B cell (primary cell): ENCODE measurements at regions not wholly inside any gene's neighbourhood (a gene's known extent, or its start where the extent isn't known, plus 50 kb on each side); places are given as distances from the start of the nearest gene placed in this dataset.

Experiments used
- ATAC-seq: fragments of 200-7000 bp; cut with Tn5 transposase; one replicate; pipeline ENCODE4 v1.10.0; 2021; ENCODE audit warnings: low read depth, mild to moderate bottlenecking, moderate number of reproducible peaks, moderate library complexity
- CTCF ChIA-PET: fragments of 350-600 bp; sonication (Branson Sonifier 250); formaldehyde crosslinking; loops from one replicate; lab custom pipeline; 2021; ENCODE audit warnings: antibody characterized with exemption, inconsistent platforms; lab: Charles Lee
- POLR2A ChIA-PET: fragments of 350-600 bp; sonication (Branson Sonifier 250); formaldehyde crosslinking; loops from one replicate; lab custom pipeline; 2021; ENCODE audit warnings: antibody characterized with exemption; lab: Charles Lee
- DNase-seq: peaks from one replicate; pipeline ENCODE4 v3.0.0; 2013
- H2AFZ ChIP-seq: 2 replicates; pipeline ENCODE4 v1.6.1; 2012; ENCODE audit warnings: mild to moderate bottlenecking, low read depth, low read length; ENCODE audit not compliant: insufficient read depth, poor library complexity, severe bottlenecking
- H3K27ac ChIP-seq, 2 donors: 1 replicate in 1 of 2; 2 replicates in 1 of 2; pipeline ENCODE4 v1.5.1; 2012 to 2013; ENCODE audit warnings: low read length in 2 of 2, mild to moderate bottlenecking in 2 of 2, moderate library complexity in 1 of 2
- H3K27me3 ChIP-seq, 4 experiments: fragments of 200-600 bp in 1 of 4; sonication (generic) in 1 of 4; replicated peaks in 1 of 4; 1 replicate in 2 of 4; 2 replicates in 2 of 4; pipeline versions ENCODE4 v1.6.1 to v1.7.0; 2013 to 2016; ENCODE audit warnings: low read length in 3 of 4, mild to moderate bottlenecking in 2 of 4, mixed read lengths in 1 of 4, moderate library complexity in 1 of 4; ENCODE audit not compliant: insufficient read depth in 4 of 4, control insufficient read depth in 3 of 4; ENCODE audit errors: control extremely low read depth in 1 of 4
- H3K36me3 ChIP-seq, 2 experiments: replicated peaks in 1 of 2; 1 replicate in 1 of 2; 2 replicates in 1 of 2; pipeline versions ENCODE4 v1.6.1 to v1.7.1; 2013; ENCODE audit warnings: low read length in 1 of 2; ENCODE audit not compliant: insufficient read depth in 2 of 2, control insufficient read depth in 1 of 2; ENCODE audit errors: control extremely low read depth in 1 of 2, extremely low read depth in 1 of 2
- H3K4me1 ChIP-seq, 2 donors: fragments of 200-600 bp in 1 of 2; sonication (generic) in 1 of 2; 1 replicate in 1 of 2; 2 replicates in 1 of 2; pipeline versions ENCODE4 v1.5.1 to v1.6.1; 2013 to 2017; ENCODE audit warnings: low read length in 2 of 2; ENCODE audit not compliant: control insufficient read depth in 2 of 2, insufficient read depth in 2 of 2
- H3K4me2 ChIP-seq: replicated peaks from 2 replicates; pipeline ENCODE3; 2012; ENCODE audit warnings: mild to moderate bottlenecking, low read depth, low read length; ENCODE audit not compliant: poor library complexity, severe bottlenecking
- H3K4me3 ChIP-seq, 5 experiments: fragments of 200-600 bp in 1 of 5; sonication (generic) in 1 of 5; 1 replicate in 3 of 5; 2 replicates in 2 of 5; pipeline versions ENCODE4 v1.5.1 to v1.7.0; 2011 to 2016; ENCODE audit warnings: low read length in 4 of 5, mild to moderate bottlenecking in 4 of 5, low read depth in 2 of 5, control low read depth in 1 of 5, moderate library complexity in 1 of 5; ENCODE audit not compliant: insufficient read depth in 1 of 5; ENCODE audit errors: control extremely low read depth in 1 of 5, extremely low read depth in 1 of 5
- H3K79me2 ChIP-seq: fragments of 200-600 bp; sonication (generic); one replicate; pipeline ENCODE4 v1.6.0; 2016; ENCODE audit warnings: low read length; ENCODE audit not compliant: control insufficient read depth, insufficient read depth
- H3K9ac ChIP-seq: fragments of 200-600 bp; sonication (generic); 2 replicates; pipeline ENCODE4 v1.6.1; 2017; ENCODE audit warnings: mild to moderate bottlenecking, low read length, moderate library complexity
- H3K9me3 ChIP-seq, 3 donors: one replicate each; pipeline versions ENCODE4 v1.6.1 to v1.7.1; 2013; ENCODE audit warnings: low read length in 2 of 3; ENCODE audit not compliant: control insufficient read depth in 2 of 3, insufficient read depth in 1 of 3; ENCODE audit errors: control extremely low read depth in 1 of 3
- H4K20me1 ChIP-seq: 2 replicates; pipeline ENCODE4 v1.6.0; 2012; ENCODE audit warnings: mild to moderate bottlenecking, low read length; ENCODE audit not compliant: insufficient read depth, control insufficient read depth, poor library complexity, severe bottlenecking
- H3K27ac Mint-ChIP-seq: one replicate; pipeline ENCODE4 v1.8.0; 2021; ENCODE audit warnings: mixed read lengths
- H3K27me3 Mint-ChIP-seq: one replicate; pipeline ENCODE4 v1.8.0; 2021; ENCODE audit warnings: mixed read lengths
- H3K4me1 Mint-ChIP-seq: one replicate; pipeline ENCODE4 v1.8.0; 2021; ENCODE audit warnings: mixed read lengths
- H3K4me3 Mint-ChIP-seq: one replicate; pipeline ENCODE4 v1.8.0; 2021; ENCODE audit warnings: mixed read lengths
- H3K9me3 Mint-ChIP-seq: one replicate; pipeline ENCODE4 v1.8.0; 2022; ENCODE audit warnings: mixed read lengths; ENCODE audit not compliant: insufficient read depth
- CTCF ChIP-seq: fragments of 200-600 bp; IDR thresholded peaks from one replicate; pipeline ENCODE4 v1.8.0; 2022; ENCODE audit warnings: antibody characterized with exemption, mild to moderate bottlenecking
- EZH2 ChIP-seq: IDR thresholded peaks from 2 replicates; pipeline ENCODE4 v1.6.1; 2012; ENCODE audit warnings: borderline replicate concordance, low read depth, mild to moderate bottlenecking, moderate library complexity, low read length; ENCODE audit not compliant: insufficient read depth, poor library complexity, severe bottlenecking
- WGBS: methylation state at CpG from one replicate; pipeline ENCODE4 v1.1.5; 2013; ENCODE audit warnings: missing lambda C conversion rate; ENCODE audit not compliant: insufficient coverage; 5-methylcytosine and 5-hydroxymethylcytosine counted together
- intact Hi-C: fragments of 100-400 bp; cut with micrococcal nuclease; formaldehyde crosslinking; loops from one replicate; pipeline ENCODE4 v1.10.0; 2022

GRCh38 chr3:13197795-13198194, 124.6 kb upstream of the IQSEC1 start:
- no peak overlapping the region for H2AFZ ChIP-seq
- peaks cover 14 to 16% of the 10 kb centered on the region in 2 donors for H3K4me1 ChIP-seq
- POLR2A ChIA-PET, result interaction anchor here (0.9 kb wide), 1 partner anchor 87 kb away, joined by 4 read pairs; no protein-coding TSS in a partner anchor
- DNase-seq (no peak), ATAC-seq (no peak)
- WGBS, result 96% methylated on average over 5 of the region's 13 CpGs
- Mint-ChIP-seq H3K27ac (peak overlapping the region; percentile 2), H3K4me3 (no peak overlapping the region), H3K4me1 (peaks cover 24% of the 10 kb centered on the region), H3K9me3 (no peaks in the 10 kb centered on the region), H3K27me3 (peaks cover 36% of the 10 kb centered on the region)
- no peak overlapping the region for H3K4me3 ChIP-seq
- H3K27me3 ChIP-seq, result peaks cover 0 to 28% (median 1%) of the 10 kb centered on the region in 4 experiments
- H3K9me3 ChIP-seq, result peaks cover 0 to 6% (median 0%) of the 10 kb centered on the region in 3 donors
- CTCF ChIA-PET, result interaction anchor here (1.1 to 2.6 kb wide), 2 partner anchors 106 to 255 kb away, joined by 3 to 11 read pairs; no protein-coding TSS in a partner anchor
- TF ChIP-seq CTCF, result no peak
- no peak for TF ChIP-seq EZH2
- H3K9ac ChIP-seq, result no peak overlapping the region
- H3K79me2 ChIP-seq, result no peaks in the 10 kb centered on the region
- no peak overlapping the region for H3K27ac ChIP-seq
- H4K20me1 ChIP-seq, result no peaks in the 10 kb centered on the region
- intact Hi-C loops, result no loop called here
- no peak overlapping the region for H3K4me2 ChIP-seq
- no peaks in the 10 kb centered on the region for H3K36me3 ChIP-seq

DNA sequence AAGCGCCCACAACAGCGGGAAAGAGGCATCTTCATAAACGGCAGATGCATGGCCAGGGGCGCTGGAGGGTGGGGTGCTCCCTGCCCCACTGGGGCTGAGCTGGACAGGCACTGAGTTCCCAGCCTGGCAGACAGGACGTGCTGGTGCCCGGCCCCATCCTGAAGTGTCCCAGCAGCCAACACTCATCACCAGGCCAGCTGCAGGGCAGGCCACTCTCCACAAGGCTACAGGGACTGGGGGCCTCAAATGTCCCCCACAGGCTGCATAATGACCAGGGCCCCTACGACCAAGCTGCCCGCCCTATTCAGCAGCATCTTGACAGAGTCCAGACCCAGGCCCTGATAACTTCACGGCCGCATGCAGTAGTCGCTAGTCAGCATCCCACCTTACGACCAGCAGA, 124.1 kb upstream of the IQSEC1 start:
- 96% methylated on average over 12 of the region's 12 CpGs for WGBS
- H3K9me3 Mint-ChIP-seq, result no peaks in the 10 kb centered on the region
- ATAC-seq, result no peak
- no peaks in the 10 kb centered on the region for H3K36me3 ChIP-seq
- TF ChIP-seq CTCF, result no peak
- no peak for TF ChIP-seq EZH2
- peaks cover 14 to 16% of the 10 kb centered on the region in 2 donors for H3K4me1 ChIP-seq
- peaks cover 0 to 6% (median 0%) of the 10 kb centered on the region in 3 donors for H3K9me3 ChIP-seq
- H3K4me3 Mint-ChIP-seq, result no peak overlapping the region
- H2AFZ ChIP-seq, result no peak overlapping the region
- H3K27ac ChIP-seq, result no peak overlapping the region
- H3K4me1 Mint-ChIP-seq, result peaks cover 24% of the 10 kb centered on the region
- H3K4me2 ChIP-seq, result no peak overlapping the region
- no peak overlapping the region for H3K9ac ChIP-seq
- no peaks in the 10 kb centered on the region for H4K20me1 ChIP-seq
- no peak for DNase-seq
- H3K4me3 ChIP-seq, result no peak overlapping the region
- H3K79me2 ChIP-seq, result no peaks in the 10 kb centered on the region
- intact Hi-C loops, result no loop called here
- H3K27me3 ChIP-seq, result peaks cover 0 to 30% (median 2%) of the 10 kb centered on the region in 4 experiments
- peak overlapping the region; percentile 2 for H3K27ac Mint-ChIP-seq
- ChIA-PET POLR2A (interaction anchor here (0.9 kb wide), 1 partner anchor 86 kb away, joined by 4 read pairs; no protein-coding TSS in a partner anchor), CTCF (interaction anchor here (2.6 kb wide), 1 partner anchor 105 kb away, joined by 11 read pairs; no protein-coding TSS in a partner anchor)
- peaks cover 33% of the 10 kb centered on the region for H3K27me3 Mint-ChIP-seq
